ENCODE measurements at regions not wholly inside any gene's neighbourhood (a gene's known extent, or its start where the extent isn't known, plus 50 kb on each side); places are given as distances from the start of the nearest gene placed in this dataset.

DNA sequence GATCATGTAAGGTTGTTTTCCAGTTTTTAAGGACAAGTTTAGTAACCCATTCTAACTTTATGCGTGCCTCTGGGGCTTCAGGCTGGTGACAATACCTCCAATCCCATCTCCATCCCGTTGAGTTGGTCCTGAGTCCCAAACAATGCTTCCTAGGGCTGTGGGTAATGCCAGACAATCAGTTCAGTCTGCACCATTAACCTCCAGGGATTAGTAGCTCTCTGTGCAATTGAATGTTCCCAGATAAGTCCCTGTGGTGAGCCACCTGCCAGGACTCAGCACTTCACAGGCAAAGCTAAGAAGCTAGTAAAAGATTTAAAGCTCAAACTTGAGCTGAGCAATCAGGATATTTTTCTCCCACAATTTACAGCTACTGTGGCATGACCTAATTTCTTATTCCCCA is 462.2 kb upstream of the PTBP2 start:
- Histone ChIP-seq H3K79me2 (ENCODE audit: low read depth) (no peaks in the 10 kb centered on the region), H3K36me3 (ENCODE audit: low read depth) (no peaks in the 10 kb centered on the region), H3K4me2 (no peak overlapping the region), H4K20me1 (ENCODE audit: insufficient read depth) (no peaks in the 10 kb centered on the region), H3K4me3 (no peak overlapping the region), H3K27ac (no peak overlapping the region), H3K4me1 (replicated peaks; ENCODE audit: insufficient read depth) (no peaks in the 10 kb centered on the region), H3F3A (ENCODE audit: insufficient read depth, low read depth) (no peaks in the 10 kb centered on the region), H3K27me3 (ENCODE audit: insufficient read depth, low read depth) (no peaks in the 10 kb centered on the region), H3K9me3 (ENCODE audit: insufficient read depth, low read depth) (no peaks in the 10 kb centered on the region), H3K9me2 (ENCODE audit: insufficient read depth) (0 out of 2 replicates have a peak, but pooled peaks cover 5% of the 10 kb centered on the region), H2AFZ (no peak overlapping the region)
- ChIA-PET POLR2A (ENCODE audit: unreplicated experiment) (no interaction called here), CTCF (no interaction called here)
- BruUV-seq (replicated peaks): no TSS peak
- no peak for DNase-seq
- TF ChIP-seq CTCF (conservative IDR thresholded peaks at IDR 0.05) (no peak), EZH2 (IDR thresholded peaks at IDR 0.05; ENCODE audit: low read depth) (no peak)
- intact Hi-C loops (cut with micrococcal nuclease; ENCODE audit: unreplicated experiment): no loop called here

DNA sequence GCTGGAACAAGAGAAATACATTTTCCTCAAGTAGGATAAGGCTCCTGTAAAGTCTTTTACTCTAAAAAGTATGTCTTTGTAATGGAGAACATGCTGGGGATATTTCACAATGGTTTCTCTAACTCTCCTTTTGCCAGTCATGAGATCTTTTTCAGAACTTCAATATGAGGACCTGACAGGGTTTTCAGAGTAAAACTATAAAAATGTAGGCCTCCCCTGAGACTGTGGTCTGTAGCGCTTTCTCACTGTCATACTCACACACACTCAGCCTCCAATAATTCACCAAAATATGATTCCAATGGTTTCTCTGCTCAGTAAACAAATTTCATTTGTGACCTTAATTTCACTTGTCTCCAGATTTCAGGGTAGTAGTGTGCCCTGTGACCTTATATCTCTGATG is 440.1 kb upstream of the PTBP2 start:
- POLR2A ChIA-PET (ENCODE audit: unreplicated experiment): no interaction called here
- no peaks in the 10 kb centered on the region for H3K79me2 ChIP-seq (ENCODE audit: low read depth)
- no peak overlapping the region for H3K4me3 ChIP-seq
- CTCF ChIA-PET: no interaction called here
- no peak overlapping the region for H3K4me2 ChIP-seq
- H4K20me1 ChIP-seq (ENCODE audit: insufficient read depth): no peaks in the 10 kb centered on the region
- no peaks in the 10 kb centered on the region for H3K27me3 ChIP-seq (ENCODE audit: insufficient read depth, low read depth)
- H3K36me3 ChIP-seq (ENCODE audit: low read depth): no peaks in the 10 kb centered on the region
- no TSS peak for BruUV-seq (replicated peaks)
- H3K4me1 ChIP-seq (replicated peaks; ENCODE audit: insufficient read depth): no peaks in the 10 kb centered on the region
- H3F3A ChIP-seq (ENCODE audit: insufficient read depth, low read depth): no peaks in the 10 kb centered on the region
- H2AFZ ChIP-seq: no peak overlapping the region
- TF ChIP-seq EZH2 (IDR thresholded peaks at IDR 0.05; ENCODE audit: low read depth): no peak
- no peak for TF ChIP-seq CTCF (conservative IDR thresholded peaks at IDR 0.05)
- intact Hi-C loops (cut with micrococcal nuclease; ENCODE audit: unreplicated experiment): no loop called here
- no peaks in the 10 kb centered on the region for H3K9me2 ChIP-seq (ENCODE audit: insufficient read depth)
- no peaks in the 10 kb centered on the region for H3K9me3 ChIP-seq (ENCODE audit: insufficient read depth, low read depth)
- no peak for DNase-seq
- no peak overlapping the region for H3K27ac ChIP-seq

DNA sequence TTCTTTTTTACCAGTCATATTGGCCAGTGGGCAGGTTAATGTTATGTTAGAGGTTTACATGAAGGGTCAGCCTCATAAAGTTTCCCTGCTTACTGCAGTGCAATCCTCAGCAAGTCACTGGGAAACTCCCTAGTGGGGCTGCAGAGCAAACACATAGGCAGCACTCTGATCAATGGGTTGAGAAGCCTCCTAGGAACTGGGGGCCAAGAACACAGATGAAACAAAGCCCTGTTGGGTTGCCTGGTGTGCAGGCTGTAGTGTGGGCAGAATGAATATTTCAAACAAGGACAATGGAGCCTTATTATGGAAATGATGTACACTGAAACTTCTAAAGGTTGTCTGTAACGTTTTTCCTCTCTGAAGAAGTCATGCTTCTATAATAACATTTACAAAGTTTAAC is 431.6 kb upstream of the PTBP2 start:
- H3K27ac ChIP-seq: no peak overlapping the region
- no peaks in the 10 kb centered on the region for H3K4me1 ChIP-seq (replicated peaks; ENCODE audit: insufficient read depth)
- no peak overlapping the region for H3K4me2 ChIP-seq
- H3K79me2 ChIP-seq (ENCODE audit: low read depth): no peaks in the 10 kb centered on the region
- no peak for DNase-seq
- peaks cover 3% of the 10 kb centered on the region; the same call in 1 of the 2 replicates for H3K9me2 ChIP-seq (ENCODE audit: insufficient read depth)
- TF ChIP-seq EZH2 (IDR thresholded peaks at IDR 0.05; ENCODE audit: low read depth) (no peak), CTCF (conservative IDR thresholded peaks at IDR 0.05) (no peak)
- H3K27me3 ChIP-seq (ENCODE audit: insufficient read depth, low read depth): no peaks in the 10 kb centered on the region
- intact Hi-C loops (cut with micrococcal nuclease; ENCODE audit: unreplicated experiment): no loop called here
- no TSS peak for BruUV-seq (replicated peaks)
- no peaks in the 10 kb centered on the region for H3F3A ChIP-seq (ENCODE audit: insufficient read depth, low read depth)
- no peaks in the 10 kb centered on the region for H3K9me3 ChIP-seq (ENCODE audit: insufficient read depth, low read depth)
- H4K20me1 ChIP-seq (ENCODE audit: insufficient read depth): no peaks in the 10 kb centered on the region
- H3K36me3 ChIP-seq (ENCODE audit: low read depth): no peaks in the 10 kb centered on the region
- ChIA-PET CTCF (no interaction called here), POLR2A (ENCODE audit: unreplicated experiment) (no interaction called here)
- H3K4me3 ChIP-seq: no peak overlapping the region
- H2AFZ ChIP-seq: no peak overlapping the region

Data from PC-9 (cell line).